Neural progenitor cell (in vitro differentiated cells): ENCODE measurements at regions not wholly inside any gene's neighbourhood (a gene's known extent, or its start where the extent isn't known, plus 50 kb on each side); places are given as distances from the start of the nearest gene placed in this dataset.

Source experiments
- EZH2phosphoT487 ChIP-seq: fragments of 200-600 bp; sonication (generic); IDR thresholded peaks from 2 replicates; pipeline ENCODE4 v1.6.1; 2017; ENCODE audit warnings: antibody characterized with exemption
- TF ChIP-seq, protein P1 (sequence below): fragments of 200-600 bp; sonication (generic); IDR thresholded peaks from 2 replicates; pipeline ENCODE4 v1.5.1; 2017; ENCODE audit warnings: antibody characterized with exemption, mild to moderate bottlenecking

- TF ChIP-seq, protein P1, sequence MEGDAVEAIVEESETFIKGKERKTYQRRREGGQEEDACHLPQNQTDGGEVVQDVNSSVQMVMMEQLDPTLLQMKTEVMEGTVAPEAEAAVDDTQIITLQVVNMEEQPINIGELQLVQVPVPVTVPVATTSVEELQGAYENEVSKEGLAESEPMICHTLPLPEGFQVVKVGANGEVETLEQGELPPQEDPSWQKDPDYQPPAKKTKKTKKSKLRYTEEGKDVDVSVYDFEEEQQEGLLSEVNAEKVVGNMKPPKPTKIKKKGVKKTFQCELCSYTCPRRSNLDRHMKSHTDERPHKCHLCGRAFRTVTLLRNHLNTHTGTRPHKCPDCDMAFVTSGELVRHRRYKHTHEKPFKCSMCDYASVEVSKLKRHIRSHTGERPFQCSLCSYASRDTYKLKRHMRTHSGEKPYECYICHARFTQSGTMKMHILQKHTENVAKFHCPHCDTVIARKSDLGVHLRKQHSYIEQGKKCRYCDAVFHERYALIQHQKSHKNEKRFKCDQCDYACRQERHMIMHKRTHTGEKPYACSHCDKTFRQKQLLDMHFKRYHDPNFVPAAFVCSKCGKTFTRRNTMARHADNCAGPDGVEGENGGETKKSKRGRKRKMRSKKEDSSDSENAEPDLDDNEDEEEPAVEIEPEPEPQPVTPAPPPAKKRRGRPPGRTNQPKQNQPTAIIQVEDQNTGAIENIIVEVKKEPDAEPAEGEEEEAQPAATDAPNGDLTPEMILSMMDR, result no peak
- no peak for TF ChIP-seq EZH2phosphoT487
Measured at GRCh38 chr16:73617738-73618137, 569.8 kb upstream of the ZFHX3 start.
